CD4-positive, alpha-beta T cell (primary cell): ENCODE measurements at regions not wholly inside any gene's neighbourhood (a gene's known extent, or its start where the extent isn't known, plus 50 kb on each side); places are given as distances from the start of the nearest gene placed in this dataset.
"Not testable (repeated sequence)": the region's sequence is repeated elsewhere in the genome, so short reads cannot be mapped to it uniquely, and the experiment has no call there.

Experiments used
- ATAC-seq: fragments of 200-7000 bp; cut with Tn5 transposase; one replicate; pipeline ENCODE4 v1.10.0; 2022; ENCODE audit warnings: mild to moderate bottlenecking; ENCODE audit not compliant: poor library complexity
- CTCF ChIA-PET: fragments of 350-600 bp; sonication (Branson Sonifier 250); formaldehyde crosslinking; loops from one replicate; lab custom pipeline; 2021; ENCODE audit warnings: antibody characterized with exemption, inconsistent platforms; lab: Charles Lee
- POLR2A ChIA-PET: fragments of 350-600 bp; sonication (Branson Sonifier 250); formaldehyde crosslinking; loops from one replicate; lab custom pipeline; 2021; ENCODE audit warnings: antibody characterized with exemption, inconsistent platforms; lab: Charles Lee
- DNase-seq, 14 experiments: peaks; one replicate each; pipeline ENCODE4 v3.0.0-alpha.2; 2013 to 2020; ENCODE audit warnings: mixed read lengths in 2 of 14
- H3K27ac ChIP-seq, 2 donors: one replicate each; pipeline versions ENCODE4 v1.5.1 to v1.7.0; 2013; ENCODE audit warnings: low read length in 2 of 2, low read depth in 1 of 2, mild to moderate bottlenecking in 1 of 2
- H3K27me3 ChIP-seq, 2 experiments: 1 replicate in 1 of 2; 2 replicates in 1 of 2; pipeline versions ENCODE4 v1.6.1 to v1.7.0; 2013; ENCODE audit warnings: low read length in 2 of 2, control low read depth in 1 of 2, mild to moderate bottlenecking in 1 of 2, moderate library complexity in 1 of 2; ENCODE audit not compliant: insufficient read depth in 2 of 2, control insufficient read depth in 1 of 2
- H3K36me3 ChIP-seq: one replicate; pipeline ENCODE4 v1.6.1; 2013; ENCODE audit warnings: low read length, control low read depth; ENCODE audit not compliant: insufficient read depth
- H3K4me1 ChIP-seq: one replicate; pipeline ENCODE4 v1.6.1; 2013; ENCODE audit warnings: low read length, control low read depth; ENCODE audit not compliant: insufficient read depth
- H3K4me3 ChIP-seq: one replicate; pipeline ENCODE4 v1.5.1; 2013; ENCODE audit warnings: mild to moderate bottlenecking, low read length, moderate library complexity
- H3K9me3 ChIP-seq, 2 experiments: 1 replicate in 1 of 2; 2 replicates in 1 of 2; pipeline versions ENCODE4 v1.6.1 to v1.7.0; 2013; ENCODE audit warnings: low read length in 2 of 2, mild to moderate bottlenecking in 2 of 2, control low read depth in 1 of 2, moderate library complexity in 1 of 2; ENCODE audit not compliant: control insufficient read depth in 1 of 2, insufficient read depth in 1 of 2
- H3K27ac Mint-ChIP-seq: one replicate; pipeline ENCODE4 v1.8.0; 2020; ENCODE audit warnings: mixed read lengths
- H3K27me3 Mint-ChIP-seq: one replicate; pipeline ENCODE4 v1.8.0; 2021; ENCODE audit warnings: mixed read lengths
- H3K36me3 Mint-ChIP-seq: one replicate; pipeline ENCODE4 v1.8.0; 2021; ENCODE audit warnings: low read depth, mixed read lengths
- H3K4me1 Mint-ChIP-seq: one replicate; pipeline ENCODE4 v1.8.0; 2021; ENCODE audit warnings: low read depth, mixed read lengths
- H3K4me3 Mint-ChIP-seq: one replicate; pipeline ENCODE4 v1.8.0; 2020; ENCODE audit warnings: mild to moderate bottlenecking, mixed read lengths
- H3K9me3 Mint-ChIP-seq: one replicate; pipeline ENCODE4 v1.8.0; 2020; ENCODE audit warnings: mixed read lengths
- CTCF ChIP-seq: fragments of 200-600 bp; IDR thresholded peaks from one replicate; pipeline ENCODE4 v1.8.0; 2022; ENCODE audit warnings: antibody characterized with exemption, mild to moderate bottlenecking
- intact Hi-C, 2 experiments: fragments of 100-400 bp; cut with DNase I in 1 of 2; cut with micrococcal nuclease in 1 of 2; formaldehyde crosslinking; loops; one replicate each; pipeline versions ENCODE4 v1.15.1 to v1.9.0; 2023 to 2025; cut with DNase I, micrococcal nuclease

GRCh38 chr10:3923033-3923432 lies 138.0 kb upstream of the KLF6 start:
- Histone ChIP-seq H3K4me3 (no peak overlapping the region), H3K36me3 (no peaks in the 10 kb centered on the region), H3K4me1 (no peaks in the 10 kb centered on the region), H3K27me3 (no peaks in the 10 kb centered on the region), H3K9me3 (peaks cover 0 to 3% of the 10 kb centered on the region in 2 experiments), H3K27ac (no peak overlapping the region)
- Mint-ChIP-seq H3K27me3 (no peaks in the 10 kb centered on the region), H3K27ac (no peak overlapping the region), H3K9me3 (no peaks in the 10 kb centered on the region), H3K4me3 (no peak overlapping the region), H3K4me1 (no peaks in the 10 kb centered on the region), H3K36me3 (no peaks in the 10 kb centered on the region)
- no peak for DNase-seq
- ChIA-PET CTCF (no interaction called here), POLR2A (no interaction called here)
- ATAC-seq: no peak
- TF ChIP-seq CTCF: no peak
- intact Hi-C loops: no loop called here

- intact Hi-C loops: loop anchor here in 1 of 2 experiments (10.0 kb wide), 1 partner anchor 675 kb away; no protein-coding TSS in a partner anchor
- DNase-seq: no peak
- Mint-ChIP-seq H3K36me3 (no peaks in the 10 kb centered on the region), H3K4me1 (no peaks in the 10 kb centered on the region), H3K27me3 (no peaks in the 10 kb centered on the region), H3K4me3 (no peak overlapping the region), H3K9me3 (no peaks in the 10 kb centered on the region), H3K27ac (no peak overlapping the region)
- no peak for ATAC-seq
- peaks cover 0 to 3% of the 10 kb centered on the region in 2 experiments for H3K9me3 ChIP-seq
- POLR2A ChIA-PET: no interaction called here
- no peaks in the 10 kb centered on the region for H3K4me1 ChIP-seq
- H3K4me3 ChIP-seq: no peak overlapping the region
- H3K27me3 ChIP-seq: no peaks in the 10 kb centered on the region
- CTCF ChIA-PET: no interaction called here
- H3K27ac ChIP-seq: no peak overlapping the region
- H3K36me3 ChIP-seq: no peaks in the 10 kb centered on the region
- no peak for TF ChIP-seq CTCF
Measured at GRCh38 chr10:3919709-3920308, 134.8 kb upstream of the KLF6 start.

GRCh38 chr10:3917392-3917791 lies 132.4 kb upstream of the KLF6 start:
- H3K9me3 Mint-ChIP-seq, ATAC-seq, H3K36me3 ChIP-seq, H3K4me1 ChIP-seq, H3K4me3 Mint-ChIP-seq, H3K4me1 Mint-ChIP-seq, H3K27me3 Mint-ChIP-seq, H3K27me3 ChIP-seq, H3K27ac Mint-ChIP-seq, H3K36me3 Mint-ChIP-seq, CTCF ChIA-PET, H3K9me3 ChIP-seq, DNase-seq, H3K4me3 ChIP-seq, POLR2A ChIA-PET, H3K27ac ChIP-seq: not testable (repeated sequence)
- intact Hi-C loops: loop anchor here in 1 of 2 experiments (10.0 kb wide), 1 partner anchor 673 kb away; no protein-coding TSS in a partner anchor

GRCh38 chr10:3914733-3915132 lies 129.7 kb upstream of the KLF6 start:
- H3K4me3 ChIP-seq: no peak overlapping the region
- no peaks in the 10 kb centered on the region for H3K36me3 ChIP-seq
- no peak overlapping the region for H3K27ac ChIP-seq
- Mint-ChIP-seq H3K36me3 (no peaks in the 10 kb centered on the region), H3K27ac (no peak overlapping the region), H3K4me1 (no peaks in the 10 kb centered on the region), H3K27me3 (no peaks in the 10 kb centered on the region), H3K4me3 (no peak overlapping the region), H3K9me3 (no peaks in the 10 kb centered on the region)
- no peaks in the 10 kb centered on the region for H3K4me1 ChIP-seq
- intact Hi-C loops: loop anchor here in 1 of 2 experiments (10.0 kb wide), 1 partner anchor 670 kb away; no protein-coding TSS in a partner anchor
- no peak for TF ChIP-seq CTCF
- POLR2A ChIA-PET: interaction anchor here (0.6 kb wide), 1 partner anchor 316 kb away, joined by 3 read pairs; no protein-coding TSS in a partner anchor
- no peaks in the 10 kb centered on the region for H3K27me3 ChIP-seq
- DNase-seq (no peak), ATAC-seq (no peak)
- H3K9me3 ChIP-seq: peaks cover 0 to 3% of the 10 kb centered on the region in 2 experiments
- CTCF ChIA-PET: no interaction called here
